GM23338 (cell line): ENCODE measurements at regions not wholly inside any gene's neighbourhood (a gene's known extent, or its start where the extent isn't known, plus 50 kb on each side); places are given as distances from the start of the nearest gene placed in this dataset.

ENCODE experiments used
- ATAC-seq: fragments of 200-7000 bp; cut with Tn5 transposase; 3 replicates; pipeline ENCODE4 v1.9.1; 2020
- DNase-seq: peaks from one replicate; pipeline ENCODE4 v3.0.0-alpha.2; 2015; ENCODE audit warnings: low spot score
- H2AFZ ChIP-seq: fragments of 200-600 bp; sonication (generic); 2 replicates; pipeline ENCODE4 v1.8.0; 2016; ENCODE audit warnings: antibody characterized with exemption, mild to moderate bottlenecking, moderate library complexity
- H3F3A ChIP-seq: fragments of 200-600 bp; sonication (generic); replicated peaks from 2 replicates; pipeline ENCODE4 v1.8.0; 2017; ENCODE audit warnings: antibody characterized with exemption, mixed run types, low read depth
- H3K27ac ChIP-seq: fragments of 200-600 bp; sonication (generic); 2 replicates; pipeline ENCODE4 v1.6.1; 2016; ENCODE audit warnings: low read depth
- H3K27me3 ChIP-seq: fragments of 200-600 bp; sonication (generic); 2 replicates; pipeline ENCODE4 v1.8.0; 2016; ENCODE audit warnings: mild to moderate bottlenecking, mixed run types, moderate library complexity; ENCODE audit not compliant: insufficient read depth
- H3K36me3 ChIP-seq: fragments of 200-600 bp; sonication (generic); 2 replicates; pipeline ENCODE4 v1.8.0; 2016; ENCODE audit warnings: mild to moderate bottlenecking; ENCODE audit not compliant: insufficient read depth
- H3K4me1 ChIP-seq: fragments of 200-600 bp; sonication (generic); 2 replicates; pipeline ENCODE4 v1.8.0; 2016; ENCODE audit warnings: mild to moderate bottlenecking, moderate library complexity; ENCODE audit not compliant: insufficient read depth
- H3K4me2 ChIP-seq: fragments of 200-600 bp; sonication (generic); 2 replicates; pipeline ENCODE4 v1.7.1; 2017; ENCODE audit warnings: mixed run types
- H3K4me3 ChIP-seq: fragments of 200-600 bp; sonication (generic); 2 replicates; pipeline ENCODE4 v1.6.1; 2016; ENCODE audit warnings: mixed run types
- H3K79me2 ChIP-seq: fragments of 200-600 bp; sonication (generic); replicated peaks from 2 replicates; pipeline ENCODE4 v1.8.0; 2017; ENCODE audit warnings: mild to moderate bottlenecking; ENCODE audit not compliant: insufficient read depth
- H3K9me2 ChIP-seq: fragments of 200-600 bp; sonication (generic); 2 replicates; pipeline ENCODE4 v1.8.0; 2017; ENCODE audit not compliant: insufficient read depth
- H4K20me1 ChIP-seq: fragments of 200-600 bp; sonication (generic); replicated peaks from 2 replicates; pipeline ENCODE4 v1.8.0; 2017; ENCODE audit warnings: mild to moderate bottlenecking; ENCODE audit not compliant: insufficient read depth
- H3K27ac Mint-ChIP-seq: 2 replicates; pipeline ENCODE4 v1.8.0; 2020; ENCODE audit warnings: inconsistent platforms, mild to moderate bottlenecking, moderate library complexity, mixed read lengths
- H3K27me3 Mint-ChIP-seq: 3 replicates; pipeline ENCODE4 v1.8.0; 2022; ENCODE audit warnings: low read depth, mild to moderate bottlenecking, moderate library complexity, mixed read lengths, inconsistent platforms; ENCODE audit not compliant: insufficient read depth, poor library complexity
- H3K36me3 Mint-ChIP-seq: 3 replicates; pipeline ENCODE4 v1.8.0; 2021; ENCODE audit warnings: low read depth, mild to moderate bottlenecking, inconsistent platforms, moderate library complexity, mixed read lengths
- H3K4me1 Mint-ChIP-seq: 3 replicates; pipeline ENCODE4 v1.8.0; 2020; ENCODE audit warnings: mild to moderate bottlenecking, inconsistent platforms, mixed read lengths
- H3K4me3 Mint-ChIP-seq: 3 replicates; pipeline ENCODE4 v1.8.0; 2021; ENCODE audit warnings: moderate library complexity, mild to moderate bottlenecking, inconsistent platforms, mixed read lengths
- H3K9me3 Mint-ChIP-seq: 3 replicates; pipeline ENCODE4 v1.8.0; 2020; ENCODE audit warnings: moderate library complexity, mild to moderate bottlenecking, inconsistent platforms, mixed read lengths
- CREB1 ChIP-seq: fragments of 250-450 bp; sonication (Bioruptor Pico); IDR thresholded peaks from 2 replicates; pipeline ENCODE4 v1.5.0; 2020; ENCODE audit warnings: low read depth, mild to moderate bottlenecking, moderate library complexity
- EZH2 ChIP-seq: fragments of 200-600 bp; sonication (generic); IDR thresholded peaks from one replicate; pipeline ENCODE4 v1.8.0; 2017; ENCODE audit warnings: antibody characterized with exemption, mild to moderate bottlenecking, low read depth; ENCODE audit not compliant: unreplicated experiment
- EZH2phosphoT487 ChIP-seq: fragments of 200-600 bp; sonication (generic); IDR thresholded peaks from one replicate; pipeline ENCODE4 v1.8.1; 2018; ENCODE audit warnings: antibody characterized with exemption; ENCODE audit not compliant: unreplicated experiment
- JUNB ChIP-seq: IDR thresholded peaks from one replicate; pipeline ENCODE4 v1.6.1; 2016; ENCODE audit warnings: antibody characterized with exemption; ENCODE audit not compliant: unreplicated experiment
- NANOG ChIP-seq: IDR thresholded peaks from 2 replicates; pipeline ENCODE4 v1.6.1; 2016; ENCODE audit warnings: antibody characterized with exemption, borderline replicate concordance
- POLR2AphosphoS5 ChIP-seq: IDR thresholded peaks from 2 replicates; pipeline ENCODE4 v1.6.1; 2016; ENCODE audit warnings: antibody characterized with exemption, low read depth
- REST ChIP-seq: IDR thresholded peaks from one replicate; pipeline ENCODE4 v1.6.1; 2018; ENCODE audit warnings: antibody characterized with exemption; ENCODE audit not compliant: unreplicated experiment
- STAT1 ChIP-seq: IDR thresholded peaks from one replicate; pipeline ENCODE4 v1.6.1; 2016; ENCODE audit warnings: antibody characterized with exemption; ENCODE audit not compliant: unreplicated experiment
- ZNF114 ChIP-seq: fragments of 250-450 bp; sonication (Bioruptor Pico); IDR thresholded peaks from 2 replicates; pipeline ENCODE4 v1.5.0; 2020; ENCODE audit warnings: mild to moderate bottlenecking, moderate library complexity
- ZNF331 ChIP-seq: fragments of 250-450 bp; sonication (Bioruptor Pico); IDR thresholded peaks from 2 replicates; pipeline ENCODE4 v1.5.0; 2020; ENCODE audit warnings: low read depth, mild to moderate bottlenecking, moderate library complexity
- TF ChIP-seq, protein P1 (sequence below): IDR thresholded peaks from 2 replicates; pipeline ENCODE4 v1.6.1; 2016; ENCODE audit warnings: antibody characterized with exemption
- TF ChIP-seq, protein P2 (sequence below): fragments of 250-450 bp; sonication (Bioruptor Pico); IDR thresholded peaks from 2 replicates; pipeline ENCODE4 v1.5.0; 2020; ENCODE audit warnings: mild to moderate bottlenecking, moderate library complexity
- TF ChIP-seq, protein P3 (sequence below), 2 experiments: fragments of 200-600 bp in 1 of 2; sonication (generic) in 1 of 2; conservative IDR thresholded peaks; 2 replicates each; pipeline versions ENCODE4 v1.5.1 to v1.6.1; 2016 to 2017; ENCODE audit warnings: antibody characterized with exemption in 2 of 2, low read depth in 2 of 2, mild to moderate bottlenecking in 2 of 2, moderate library complexity in 1 of 2

DNA sequence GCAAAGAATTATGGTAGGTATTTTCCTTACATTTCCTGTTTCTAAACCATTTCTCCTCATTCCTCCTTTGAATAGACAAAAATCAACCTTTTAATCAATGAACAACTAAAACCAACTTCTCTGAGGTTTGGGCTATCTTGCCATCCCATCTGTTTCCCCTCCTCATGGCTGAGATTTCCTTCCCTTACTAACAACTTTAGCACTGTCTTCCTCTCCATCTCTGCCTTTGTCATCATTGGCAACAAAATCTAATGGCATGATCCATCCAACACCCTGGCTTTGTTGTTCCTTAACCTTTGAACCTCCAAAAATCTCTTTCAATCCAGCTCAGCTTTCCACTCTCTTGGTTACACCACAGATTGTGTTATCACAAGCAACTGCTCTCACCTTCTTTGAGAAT lies 95.3 kb upstream of the FAM136A start:
- Mint-ChIP-seq H3K4me3 (no peak overlapping the region), H3K9me3 (no peaks in the 10 kb centered on the region), H3K36me3 (no peaks in the 10 kb centered on the region), H3K27ac (no peak overlapping the region), H3K27me3 (peaks cover 7% of the 10 kb centered on the region), H3K4me1 (no peaks in the 10 kb centered on the region)
- TF ChIP-seq CREB1 (CRISPR knock-in tag) = no peak
- TF ChIP-seq, protein P1, sequence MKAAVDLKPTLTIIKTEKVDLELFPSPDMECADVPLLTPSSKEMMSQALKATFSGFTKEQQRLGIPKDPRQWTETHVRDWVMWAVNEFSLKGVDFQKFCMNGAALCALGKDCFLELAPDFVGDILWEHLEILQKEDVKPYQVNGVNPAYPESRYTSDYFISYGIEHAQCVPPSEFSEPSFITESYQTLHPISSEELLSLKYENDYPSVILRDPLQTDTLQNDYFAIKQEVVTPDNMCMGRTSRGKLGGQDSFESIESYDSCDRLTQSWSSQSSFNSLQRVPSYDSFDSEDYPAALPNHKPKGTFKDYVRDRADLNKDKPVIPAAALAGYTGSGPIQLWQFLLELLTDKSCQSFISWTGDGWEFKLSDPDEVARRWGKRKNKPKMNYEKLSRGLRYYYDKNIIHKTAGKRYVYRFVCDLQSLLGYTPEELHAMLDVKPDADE = no peak
- TF ChIP-seq ZNF114 (CRISPR knock-in tag) = no peak
- no peak for TF ChIP-seq EZH2
- TF ChIP-seq REST = no peak
- no peak for TF ChIP-seq ZNF331 (CRISPR knock-in tag)
- no peak for TF ChIP-seq POLR2AphosphoS5
- TF ChIP-seq EZH2phosphoT487 = no peak
- no peak for TF ChIP-seq JUNB
- TF ChIP-seq, protein P2, sequence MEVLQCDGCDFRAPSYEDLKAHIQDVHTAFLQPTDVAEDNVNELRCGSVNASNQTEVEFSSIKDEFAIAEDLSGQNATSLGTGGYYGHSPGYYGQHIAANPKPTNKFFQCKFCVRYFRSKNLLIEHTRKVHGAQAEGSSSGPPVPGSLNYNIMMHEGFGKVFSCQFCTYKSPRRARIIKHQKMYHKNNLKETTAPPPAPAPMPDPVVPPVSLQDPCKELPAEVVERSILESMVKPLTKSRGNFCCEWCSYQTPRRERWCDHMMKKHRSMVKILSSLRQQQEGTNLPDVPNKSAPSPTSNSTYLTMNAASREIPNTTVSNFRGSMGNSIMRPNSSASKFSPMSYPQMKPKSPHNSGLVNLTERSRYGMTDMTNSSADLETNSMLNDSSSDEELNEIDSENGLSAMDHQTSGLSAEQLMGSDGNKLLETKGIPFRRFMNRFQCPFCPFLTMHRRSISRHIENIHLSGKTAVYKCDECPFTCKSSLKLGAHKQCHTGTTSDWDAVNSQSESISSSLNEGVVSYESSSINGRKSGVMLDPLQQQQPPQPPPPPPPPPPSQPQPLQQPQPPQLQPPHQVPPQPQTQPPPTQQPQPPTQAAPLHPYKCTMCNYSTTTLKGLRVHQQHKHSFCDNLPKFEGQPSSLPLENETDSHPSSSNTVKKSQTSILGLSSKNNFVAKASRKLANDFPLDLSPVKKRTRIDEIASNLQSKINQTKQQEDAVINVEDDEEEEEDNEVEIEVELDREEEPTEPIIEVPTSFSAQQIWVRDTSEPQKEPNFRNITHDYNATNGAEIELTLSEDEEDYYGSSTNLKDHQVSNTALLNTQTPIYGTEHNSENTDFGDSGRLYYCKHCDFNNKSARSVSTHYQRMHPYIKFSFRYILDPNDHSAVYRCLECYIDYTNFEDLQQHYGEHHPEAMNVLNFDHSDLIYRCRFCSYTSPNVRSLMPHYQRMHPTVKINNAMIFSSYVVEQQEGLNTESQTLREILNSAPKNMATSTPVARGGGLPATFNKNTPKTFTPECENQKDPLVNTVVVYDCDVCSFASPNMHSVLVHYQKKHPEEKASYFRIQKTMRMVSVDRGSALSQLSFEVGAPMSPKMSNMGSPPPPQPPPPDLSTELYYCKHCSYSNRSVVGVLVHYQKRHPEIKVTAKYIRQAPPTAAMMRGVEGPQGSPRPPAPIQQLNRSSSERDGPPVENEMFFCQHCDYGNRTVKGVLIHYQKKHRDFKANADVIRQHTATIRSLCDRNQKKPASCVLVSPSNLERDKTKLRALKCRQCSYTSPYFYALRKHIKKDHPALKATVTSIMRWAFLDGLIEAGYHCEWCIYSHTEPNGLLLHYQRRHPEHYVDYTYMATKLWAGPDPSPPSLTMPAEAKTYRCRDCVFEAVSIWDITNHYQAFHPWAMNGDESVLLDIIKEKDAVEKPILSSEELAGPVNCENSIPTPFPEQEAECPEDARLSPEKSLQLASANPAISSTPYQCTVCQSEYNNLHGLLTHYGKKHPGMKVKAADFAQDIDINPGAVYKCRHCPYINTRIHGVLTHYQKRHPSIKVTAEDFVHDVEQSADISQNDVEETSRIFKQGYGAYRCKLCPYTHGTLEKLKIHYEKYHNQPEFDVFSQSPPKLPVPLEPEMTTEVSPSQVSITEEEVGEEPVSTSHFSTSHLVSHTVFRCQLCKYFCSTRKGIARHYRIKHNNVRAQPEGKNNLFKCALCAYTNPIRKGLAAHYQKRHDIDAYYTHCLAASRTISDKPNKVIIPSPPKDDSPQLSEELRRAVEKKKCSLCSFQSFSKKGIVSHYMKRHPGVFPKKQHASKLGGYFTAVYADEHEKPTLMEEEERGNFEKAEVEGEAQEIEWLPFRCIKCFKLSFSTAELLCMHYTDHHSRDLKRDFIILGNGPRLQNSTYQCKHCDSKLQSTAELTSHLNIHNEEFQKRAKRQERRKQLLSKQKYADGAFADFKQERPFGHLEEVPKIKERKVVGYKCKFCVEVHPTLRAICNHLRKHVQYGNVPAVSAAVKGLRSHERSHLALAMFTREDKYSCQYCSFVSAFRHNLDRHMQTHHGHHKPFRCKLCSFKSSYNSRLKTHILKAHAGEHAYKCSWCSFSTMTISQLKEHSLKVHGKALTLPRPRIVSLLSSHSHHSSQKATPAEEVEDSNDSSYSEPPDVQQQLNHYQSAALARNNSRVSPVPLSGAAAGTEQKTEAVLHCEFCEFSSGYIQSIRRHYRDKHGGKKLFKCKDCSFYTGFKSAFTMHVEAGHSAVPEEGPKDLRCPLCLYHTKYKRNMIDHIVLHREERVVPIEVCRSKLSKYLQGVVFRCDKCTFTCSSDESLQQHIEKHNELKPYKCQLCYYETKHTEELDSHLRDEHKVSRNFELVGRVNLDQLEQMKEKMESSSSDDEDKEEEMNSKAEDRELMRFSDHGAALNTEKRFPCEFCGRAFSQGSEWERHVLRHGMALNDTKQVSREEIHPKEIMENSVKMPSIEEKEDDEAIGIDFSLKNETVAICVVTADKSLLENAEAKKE (CRISPR knock-in tag) = no peak
- TF ChIP-seq NANOG = no peak
- TF ChIP-seq, protein P3, sequence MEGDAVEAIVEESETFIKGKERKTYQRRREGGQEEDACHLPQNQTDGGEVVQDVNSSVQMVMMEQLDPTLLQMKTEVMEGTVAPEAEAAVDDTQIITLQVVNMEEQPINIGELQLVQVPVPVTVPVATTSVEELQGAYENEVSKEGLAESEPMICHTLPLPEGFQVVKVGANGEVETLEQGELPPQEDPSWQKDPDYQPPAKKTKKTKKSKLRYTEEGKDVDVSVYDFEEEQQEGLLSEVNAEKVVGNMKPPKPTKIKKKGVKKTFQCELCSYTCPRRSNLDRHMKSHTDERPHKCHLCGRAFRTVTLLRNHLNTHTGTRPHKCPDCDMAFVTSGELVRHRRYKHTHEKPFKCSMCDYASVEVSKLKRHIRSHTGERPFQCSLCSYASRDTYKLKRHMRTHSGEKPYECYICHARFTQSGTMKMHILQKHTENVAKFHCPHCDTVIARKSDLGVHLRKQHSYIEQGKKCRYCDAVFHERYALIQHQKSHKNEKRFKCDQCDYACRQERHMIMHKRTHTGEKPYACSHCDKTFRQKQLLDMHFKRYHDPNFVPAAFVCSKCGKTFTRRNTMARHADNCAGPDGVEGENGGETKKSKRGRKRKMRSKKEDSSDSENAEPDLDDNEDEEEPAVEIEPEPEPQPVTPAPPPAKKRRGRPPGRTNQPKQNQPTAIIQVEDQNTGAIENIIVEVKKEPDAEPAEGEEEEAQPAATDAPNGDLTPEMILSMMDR (conservative IDR thresholded peaks at IDR 0.05; ENCODE audit: low read depth in 2 of 2) = no peak
- no peak for TF ChIP-seq STAT1
- no peak for DNase-seq
- H3K9me2 ChIP-seq = no peaks in the 10 kb centered on the region; the same call in 1 of the 2 replicates
- H3K36me3 ChIP-seq = no peaks in the 10 kb centered on the region
- peaks cover 17% of the 10 kb centered on the region; the same call in 1 of the 2 replicates for H3K27me3 ChIP-seq
- no peak overlapping the region for H3K27ac ChIP-seq
- ATAC-seq = no peak
- H3K79me2 ChIP-seq = no peaks in the 10 kb centered on the region
- H2AFZ ChIP-seq = no peak overlapping the region
- H3F3A ChIP-seq = no peaks in the 10 kb centered on the region
- no peak overlapping the region for H3K4me2 ChIP-seq
- H4K20me1 ChIP-seq = no peaks in the 10 kb centered on the region
- no peaks in the 10 kb centered on the region for H3K4me1 ChIP-seq
- H3K4me3 ChIP-seq = no peak overlapping the region
